ENCODE measurements at regions not wholly inside any gene's neighbourhood (a gene's known extent, or its start where the extent isn't known, plus 50 kb on each side); places are given as distances from the start of the nearest gene placed in this dataset.

DNA sequence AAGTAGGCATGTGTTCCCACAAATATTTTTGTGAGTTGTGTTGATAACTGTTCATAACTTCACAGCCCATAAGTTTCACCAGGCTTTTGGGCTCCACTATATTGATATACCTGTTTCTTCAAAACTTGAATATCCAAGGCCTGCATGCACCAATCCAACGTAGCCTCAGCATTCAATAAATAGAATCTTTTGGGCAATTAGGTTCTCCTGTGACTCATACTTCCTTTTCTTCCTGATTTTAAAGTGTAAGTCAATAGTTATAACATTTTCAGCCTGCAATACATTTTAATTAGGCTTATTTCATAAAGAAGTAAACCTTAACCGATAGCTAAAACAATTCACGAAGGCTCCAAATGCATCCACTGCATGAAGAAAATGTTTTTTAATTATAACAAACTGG is 97.8 kb upstream of the SPRED1 start:
- no TSS peak for BruUV-seq (replicated peaks)
- POLR2A ChIA-PET: no interaction called here
- DNase-seq (ENCODE audit: unreplicated experiment): no peak
- CTCF ChIA-PET: interaction anchor here (1.3 kb wide), 1 partner anchor 18 kb away, joined by 5 read pairs; no protein-coding TSS in a partner anchor
- intact Hi-C loops (cut with micrococcal nuclease): no loop called here
- no peaks in the 10 kb centered on the region for H3K4me1 Mint-ChIP-seq (ENCODE audit: insufficient read depth, unreplicated experiment)
- no peak overlapping the region for H3K4me3 Mint-ChIP-seq (ENCODE audit: unreplicated experiment)
- H3K27ac Mint-ChIP-seq (ENCODE audit: low read depth, unreplicated experiment): no peak overlapping the region
- H3K36me3 Mint-ChIP-seq (ENCODE audit: insufficient read depth, unreplicated experiment): no peaks in the 10 kb centered on the region
- TF ChIP-seq, protein P1, sequence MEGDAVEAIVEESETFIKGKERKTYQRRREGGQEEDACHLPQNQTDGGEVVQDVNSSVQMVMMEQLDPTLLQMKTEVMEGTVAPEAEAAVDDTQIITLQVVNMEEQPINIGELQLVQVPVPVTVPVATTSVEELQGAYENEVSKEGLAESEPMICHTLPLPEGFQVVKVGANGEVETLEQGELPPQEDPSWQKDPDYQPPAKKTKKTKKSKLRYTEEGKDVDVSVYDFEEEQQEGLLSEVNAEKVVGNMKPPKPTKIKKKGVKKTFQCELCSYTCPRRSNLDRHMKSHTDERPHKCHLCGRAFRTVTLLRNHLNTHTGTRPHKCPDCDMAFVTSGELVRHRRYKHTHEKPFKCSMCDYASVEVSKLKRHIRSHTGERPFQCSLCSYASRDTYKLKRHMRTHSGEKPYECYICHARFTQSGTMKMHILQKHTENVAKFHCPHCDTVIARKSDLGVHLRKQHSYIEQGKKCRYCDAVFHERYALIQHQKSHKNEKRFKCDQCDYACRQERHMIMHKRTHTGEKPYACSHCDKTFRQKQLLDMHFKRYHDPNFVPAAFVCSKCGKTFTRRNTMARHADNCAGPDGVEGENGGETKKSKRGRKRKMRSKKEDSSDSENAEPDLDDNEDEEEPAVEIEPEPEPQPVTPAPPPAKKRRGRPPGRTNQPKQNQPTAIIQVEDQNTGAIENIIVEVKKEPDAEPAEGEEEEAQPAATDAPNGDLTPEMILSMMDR (IDR thresholded peaks at IDR 0.05; ENCODE audit: unreplicated experiment): no peak
- no peaks in the 10 kb centered on the region for H3K27me3 Mint-ChIP-seq (ENCODE audit: insufficient read depth, unreplicated experiment)
- H3K9me3 Mint-ChIP-seq (ENCODE audit: unreplicated experiment): peaks cover 7% of the 10 kb centered on the region

GRCh38 chr15:38163658-38164057 is 89.0 kb upstream of the SPRED1 start:
- Mint-ChIP-seq H3K27ac (ENCODE audit: low read depth, unreplicated experiment) (no peak overlapping the region), H3K4me1 (ENCODE audit: insufficient read depth, unreplicated experiment) (no peaks in the 10 kb centered on the region), H3K27me3 (ENCODE audit: insufficient read depth, unreplicated experiment) (no peaks in the 10 kb centered on the region), H3K9me3 (ENCODE audit: unreplicated experiment) (no peaks in the 10 kb centered on the region), H3K36me3 (ENCODE audit: insufficient read depth, unreplicated experiment) (no peaks in the 10 kb centered on the region), H3K4me3 (ENCODE audit: unreplicated experiment) (no peak overlapping the region)
- DNase-seq (ENCODE audit: unreplicated experiment): no peak
- no TSS peak for BruUV-seq (replicated peaks)
- POLR2A ChIA-PET: interaction anchor here (1.1 kb wide), 1 partner anchor 90 kb away, joined by 5 read pairs; no protein-coding TSS in a partner anchor
- intact Hi-C loops (cut with micrococcal nuclease): no loop called here
- CTCF ChIA-PET: interaction anchor here (0.6 to 1.3 kb wide), 2 partner anchors 9 to 277 kb away, joined by 3 to 4 read pairs; no protein-coding TSS in a partner anchor
- TF ChIP-seq, protein P1 (IDR thresholded peaks at IDR 0.05; ENCODE audit: unreplicated experiment): no peak

- intact Hi-C loops (cut with micrococcal nuclease): no loop called here
- TF ChIP-seq, protein P1 (IDR thresholded peaks at IDR 0.05; ENCODE audit: unreplicated experiment): no peak
- DNase-seq (ENCODE audit: unreplicated experiment): no peak
- no peaks in the 10 kb centered on the region for H3K27me3 Mint-ChIP-seq (ENCODE audit: insufficient read depth, unreplicated experiment)
- CTCF ChIA-PET: interaction anchor here (1.3 kb wide), 1 partner anchor 8 kb away, joined by 4 read pairs; no protein-coding TSS in a partner anchor
- no peaks in the 10 kb centered on the region for H3K9me3 Mint-ChIP-seq (ENCODE audit: unreplicated experiment)
- no TSS peak for BruUV-seq (replicated peaks)
- POLR2A ChIA-PET: no interaction called here
- no peak overlapping the region for H3K4me3 Mint-ChIP-seq (ENCODE audit: unreplicated experiment)
- H3K27ac Mint-ChIP-seq (ENCODE audit: low read depth, unreplicated experiment): no peak overlapping the region
- H3K36me3 Mint-ChIP-seq (ENCODE audit: insufficient read depth, unreplicated experiment): no peaks in the 10 kb centered on the region
- H3K4me1 Mint-ChIP-seq (ENCODE audit: insufficient read depth, unreplicated experiment): no peaks in the 10 kb centered on the region
Measured at GRCh38 chr15:38164061-38164460, 88.6 kb upstream of the SPRED1 start.

DNA sequence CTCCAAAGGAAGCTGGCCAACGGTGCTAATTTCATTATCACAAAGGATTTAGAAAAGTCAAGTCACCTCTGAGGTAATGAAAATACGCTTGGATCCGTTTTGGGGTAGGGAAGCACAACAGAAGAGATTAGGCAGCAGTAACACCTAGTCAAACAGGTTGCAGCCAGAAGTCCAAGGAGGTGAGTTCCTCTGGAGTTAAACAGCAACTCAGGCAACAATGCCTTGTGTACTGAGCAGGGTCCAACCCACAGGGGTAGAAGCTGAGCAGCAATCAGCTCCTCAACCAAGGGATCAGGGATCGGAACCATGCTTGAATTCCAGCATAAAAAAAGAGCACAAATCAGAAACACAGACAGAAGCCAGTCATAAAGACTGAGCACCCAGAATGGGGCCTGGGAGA is 88.1 kb upstream of the SPRED1 start:
- no peak for DNase-seq (ENCODE audit: unreplicated experiment)
- H3K36me3 Mint-ChIP-seq (ENCODE audit: insufficient read depth, unreplicated experiment): no peaks in the 10 kb centered on the region
- intact Hi-C loops (cut with micrococcal nuclease): no loop called here
- TF ChIP-seq, protein P1 (IDR thresholded peaks at IDR 0.05; ENCODE audit: unreplicated experiment): no peak
- no peak overlapping the region for H3K4me3 Mint-ChIP-seq (ENCODE audit: unreplicated experiment)
- no peak overlapping the region for H3K27ac Mint-ChIP-seq (ENCODE audit: low read depth, unreplicated experiment)
- POLR2A ChIA-PET: no interaction called here
- no TSS peak for BruUV-seq (replicated peaks)
- no peaks in the 10 kb centered on the region for H3K9me3 Mint-ChIP-seq (ENCODE audit: unreplicated experiment)
- CTCF ChIA-PET: interaction anchor here (1.3 kb wide), 1 partner anchor 8 kb away, joined by 4 read pairs; no protein-coding TSS in a partner anchor
- H3K27me3 Mint-ChIP-seq (ENCODE audit: insufficient read depth, unreplicated experiment): no peaks in the 10 kb centered on the region
- H3K4me1 Mint-ChIP-seq (ENCODE audit: insufficient read depth, unreplicated experiment): no peaks in the 10 kb centered on the region

Data from MCF 10A (cell line).